HepG2 (cell line): ENCODE measurements at regions not wholly inside any gene's neighbourhood (a gene's known extent, or its start where the extent isn't known, plus 50 kb on each side); places are given as distances from the start of the nearest gene placed in this dataset.

Experiments
- ATAC-seq: fragments of 200-7000 bp; cut with Tn5 transposase; 3 replicates; pipeline ENCODE4 v1.9.1; 2020; ENCODE audit warnings: mild to moderate bottlenecking, moderate library complexity
- BruUV-seq: library from RNA; stranded (reverse); fragments of 400-500 nt; replicated peaks from 2 replicates; lab custom pipeline; 2021; lab: Mats Ljungman, UMichigan
- CTCF ChIA-PET: fragments of 300-600 bp; formaldehyde crosslinking; extraction: SDS; loops from one replicate; lab custom pipeline; 2021; ENCODE audit warnings: low total read pairs, inconsistent platforms, low intra/inter-chr PET ratio; lab: Yijun Ruan, JAX
- POLR2A ChIA-PET: fragments of 350-600 bp; sonication (Branson Sonifier 250); formaldehyde crosslinking; loops from one replicate; lab custom pipeline; 2020; ENCODE audit warnings: antibody characterized with exemption, inconsistent platforms; lab: Yijun Ruan, JAX
- DNase-seq: peaks from one replicate; pipeline ENCODE4 v3.0.0-alpha.2; 2015; ENCODE audit warnings: low spot score
- FAIRE-seq: peaks from 3 replicates; lab custom pipeline; 2011; peaks lifted over from hg19 to GRCh38; lab: Jason Lieb, UNC
- H2AFZ ChIP-seq: one replicate; pipeline ENCODE4 v1.6.1; 2011; ENCODE audit warnings: low read length, inconsistent platforms
- H3K27ac ChIP-seq: fragments of 300-600 bp; 3 replicates; pipeline ENCODE4 v1.8.0; 2011; ENCODE audit warnings: mixed run types, mild to moderate bottlenecking, mixed read lengths, low read length, inconsistent platforms; ENCODE audit not compliant: insufficient read depth; ENCODE audit errors: extremely low read length
- H3K27me3 ChIP-seq, 2 experiments: fragments of 200-600 bp in 1 of 2; 2 replicates in 1 of 2; 3 replicates in 1 of 2; pipeline versions ENCODE4 v1.6.0 to v1.8.0; 2011; ENCODE audit warnings: low read length in 2 of 2, mild to moderate bottlenecking in 2 of 2, moderate library complexity in 2 of 2, inconsistent platforms in 1 of 2; ENCODE audit not compliant: insufficient read depth in 2 of 2, control insufficient read depth in 1 of 2
- H3K36me3 ChIP-seq, 2 experiments: fragments of 200-600 bp in 1 of 2; replicated peaks in 1 of 2; 2 replicates in 1 of 2; 3 replicates in 1 of 2; pipeline versions ENCODE4 v1.5.1 to v1.8.0; 2011; ENCODE audit warnings: low read length in 2 of 2, inconsistent platforms in 1 of 2; ENCODE audit not compliant: insufficient read depth in 2 of 2, control insufficient read depth in 1 of 2
- H3K4me1 ChIP-seq: 2 replicates; pipeline ENCODE4 v1.5.1; 2012; ENCODE audit warnings: low read length, inconsistent platforms; ENCODE audit not compliant: insufficient read depth
- H3K4me2 ChIP-seq: 2 replicates; pipeline ENCODE4 v1.6.0; 2011; ENCODE audit warnings: low read depth, low read length, inconsistent platforms
- H3K4me3 ChIP-seq, 3 experiments: fragments of 200-600 bp in 1 of 3; sonication (generic), shearing (Covaris generic) in 1 of 3; replicated peaks in 1 of 3; 2 replicates each; pipeline ENCODE4 v1.5.1; 2011 to 2016; ENCODE audit warnings: low read length in 3 of 3, inconsistent platforms in 2 of 3, low read depth in 2 of 3, mild to moderate bottlenecking in 2 of 3, control low read depth in 1 of 3, mixed read lengths in 1 of 3; ENCODE audit not compliant: insufficient read depth in 1 of 3
- H3K79me2 ChIP-seq: one replicate; pipeline ENCODE4 v1.6.1; 2011; ENCODE audit warnings: low read length, inconsistent platforms; ENCODE audit not compliant: insufficient read depth
- H3K9ac ChIP-seq: 2 replicates; pipeline ENCODE4 v1.6.0; 2011; ENCODE audit warnings: mild to moderate bottlenecking, low read depth, low read length, inconsistent platforms; ENCODE audit not compliant: insufficient read depth
- H3K9me3 ChIP-seq: 2 replicates; pipeline ENCODE4 v1.5.1; 2012; ENCODE audit warnings: mild to moderate bottlenecking, low read length
- H4K20me1 ChIP-seq: 2 replicates; pipeline ENCODE4 v1.6.0; 2011; ENCODE audit warnings: inconsistent platforms, mild to moderate bottlenecking, low read length, moderate library complexity; ENCODE audit not compliant: insufficient read depth
- CEBPB ChIP-seq: IDR thresholded peaks from 2 replicates; pipeline ENCODE4 v1.6.1; 2011; ENCODE audit warnings: low read depth, low read length, improper control_type of control experiment, borderline replicate concordance
- CHD2 ChIP-seq: IDR thresholded peaks from 2 replicates; pipeline ENCODE4 v1.6.1; 2011; ENCODE audit warnings: low read depth, low read length, improper control_type of control experiment
- IKZF1 ChIP-seq: fragments of 450-650 bp; IDR thresholded peaks from 2 replicates; pipeline ENCODE4 v1.7.1; 2016
- KAT8 ChIP-seq: IDR thresholded peaks from 2 replicates; pipeline ENCODE4 v1.6.1; 2016; ENCODE audit warnings: missing genetic modification reagents, missing compliant biosample characterization
- MEF2D ChIP-seq: sonication (generic); formaldehyde crosslinking; IDR thresholded peaks from 2 replicates; pipeline ENCODE4 v1.5.1; 2020; ENCODE audit warnings: mild to moderate bottlenecking, missing genetic modification reagents
- PHF20 ChIP-seq: sonication (generic); formaldehyde crosslinking; IDR thresholded peaks from 2 replicates; pipeline ENCODE4 v1.5.0; 2020; ENCODE audit warnings: mild to moderate bottlenecking, missing genetic modification reagents
- RBAK ChIP-seq: sonication (generic); formaldehyde crosslinking; IDR thresholded peaks from 2 replicates; pipeline ENCODE4 v1.5.1; 2020; ENCODE audit warnings: mild to moderate bottlenecking, missing genetic modification reagents
- RBFOX2 ChIP-seq: fragments of 200-400 bp; formaldehyde crosslinking; IDR thresholded peaks from 2 replicates; pipeline ENCODE4 v1.6.1; 2017; ENCODE audit warnings: low read depth, mild to moderate bottlenecking, low read length
- TFE3 ChIP-seq: IDR thresholded peaks from 2 replicates; pipeline ENCODE4 v1.6.1; 2016
- ZBTB40 ChIP-seq, 2 experiments: fragments of 450-650 bp in 1 of 2; sonication (generic) in 1 of 2; formaldehyde crosslinking in 1 of 2; IDR thresholded peaks; 2 replicates each; pipeline versions ENCODE4 v1.6.1 to v1.8.0; 2016 to 2022; ENCODE audit warnings: antibody characterized with exemption in 1 of 2, mild to moderate bottlenecking in 1 of 2, missing genetic modification reagents in 1 of 2
- ZFP1 ChIP-seq: IDR thresholded peaks from 2 replicates; pipeline ENCODE4 v1.6.1; 2016
- ZNF7 ChIP-seq: IDR thresholded peaks from 2 replicates; pipeline ENCODE4 v1.6.1; 2016; ENCODE audit warnings: missing biosample characterization, missing genetic modification reagents
- ZSCAN5A ChIP-seq: sonication (generic); formaldehyde crosslinking; IDR thresholded peaks from 2 replicates; pipeline ENCODE4 v1.8.0; 2022; ENCODE audit warnings: mild to moderate bottlenecking, missing genetic modification reagents, borderline replicate concordance
- WGBS: methylation state at CpG from one replicate; pipeline ENCODE4 v1.1.6; 2017; ENCODE audit warnings: low lambda C conversion rate; 5-methylcytosine and 5-hydroxymethylcytosine counted together
- in situ Hi-C: cut with HindIII; loops from 2 replicates; pipeline ENCODE4 v1.10.0; 2017; ENCODE audit warnings: low pct_unique_long_range_greater_than_20kb; ENCODE audit not compliant: extremely low pct_ligation_motif_present
- intact Hi-C: fragments of 100-400 bp; cut with micrococcal nuclease; formaldehyde crosslinking; loops from one replicate; pipeline ENCODE4 v1.10.0; 2022; ENCODE audit not compliant: unreplicated experiment

- intact Hi-C loops (no loop called here), in situ Hi-C loops (no loop called here)
- H3K27ac ChIP-seq: no peak overlapping the region
- 50% methylated on average over 5 of the region's 7 CpGs for WGBS
- no peak overlapping the region for H3K4me3 ChIP-seq
- ATAC-seq (no peak), DNase-seq (no peak), FAIRE-seq (no peak)
- H3K79me2 ChIP-seq: no peaks in the 10 kb centered on the region
- POLR2A ChIA-PET: no interaction called here
- peaks cover 0 to 11% of the 10 kb centered on the region in 2 experiments; a peak in 2 of 5 replicates for H3K27me3 ChIP-seq
- H3K4me1 ChIP-seq: no peaks in the 10 kb centered on the region
- BruUV-seq: no TSS peak
- no peak overlapping the region for H2AFZ ChIP-seq
- H3K4me2 ChIP-seq: no peak overlapping the region
- CTCF ChIA-PET: no interaction called here
- no peak overlapping the region for H3K9ac ChIP-seq
- H3K9me3 ChIP-seq: no peaks in the 10 kb centered on the region
- no peaks in the 10 kb centered on the region for H3K36me3 ChIP-seq
- H4K20me1 ChIP-seq: no peaks in the 10 kb centered on the region
- no peak for TF ChIP-seq CHD2
- TF ChIP-seq TFE3 (CRISPR knock-in tag): no peak
- no peak for TF ChIP-seq MEF2D (CRISPR knock-in tag)
- TF ChIP-seq ZSCAN5A: no peak
- no peak for TF ChIP-seq RBAK (CRISPR knock-in tag)
- TF ChIP-seq CEBPB: no peak
- no peak for TF ChIP-seq ZFP1 (CRISPR knock-in tag)
- TF ChIP-seq ZBTB40 (IDR thresholded peaks at IDR 0.05): no peak
- TF ChIP-seq ZBTB40 (CRISPR knock-in tag; IDR thresholded peaks at IDR 0.05): no peak
- no peak for TF ChIP-seq KAT8
- TF ChIP-seq PHF20 (CRISPR knock-in tag): no peak
- no peak for TF ChIP-seq RBFOX2
- no peak for TF ChIP-seq IKZF1
- TF ChIP-seq ZNF7: no peak
These were observed 72.2 kb downstream of the C5orf15 start for GRCh38 chr5:133895979-133896845.
